ENCODE measurements at regions not wholly inside any gene's neighbourhood (a gene's known extent, or its start where the extent isn't known, plus 50 kb on each side); places are given as distances from the start of the nearest gene placed in this dataset.

DNA sequence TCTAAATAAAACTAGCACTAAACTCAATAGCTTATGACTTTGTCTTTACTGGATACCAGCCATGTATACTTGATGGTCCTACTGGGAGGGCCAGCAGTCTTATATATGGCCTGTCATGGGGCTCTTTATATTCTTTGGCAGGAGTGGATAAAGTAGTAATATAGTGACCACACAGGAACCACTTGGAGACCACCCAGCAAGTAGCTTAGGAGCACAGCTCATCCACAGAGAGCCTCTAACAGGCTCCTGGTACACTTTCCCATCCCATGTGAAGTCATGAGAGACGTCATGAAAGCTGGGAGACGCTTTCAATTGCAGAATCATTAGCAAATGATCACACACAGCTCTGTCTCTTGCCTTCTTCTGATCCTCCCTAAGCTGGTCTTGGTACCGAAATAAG, 360.9 kb upstream of the ACVR2A start:
- H3K9me3 ChIP-seq, result no peaks in the 10 kb centered on the region
- WGBS, result 78% methylated on average over 3 of the region's 3 CpGs
- H3K27me3 ChIP-seq, result no peaks in the 10 kb centered on the region
- no peak overlapping the region for H3K27ac ChIP-seq
- H3K36me3 ChIP-seq, result no peaks in the 10 kb centered on the region
- DNase-seq (ENCODE audit: low spot score in 2 of 2), result no peak
- no peaks in the 10 kb centered on the region for H3K4me1 ChIP-seq
- no peak overlapping the region for H3K4me3 ChIP-seq
- TF ChIP-seq EP300 (IDR thresholded peaks at IDR 0.05) (no peak), POLR2AphosphoS5 (IDR thresholded peaks at IDR 0.05) (no peak)
- TF ChIP-seq, protein P1, sequence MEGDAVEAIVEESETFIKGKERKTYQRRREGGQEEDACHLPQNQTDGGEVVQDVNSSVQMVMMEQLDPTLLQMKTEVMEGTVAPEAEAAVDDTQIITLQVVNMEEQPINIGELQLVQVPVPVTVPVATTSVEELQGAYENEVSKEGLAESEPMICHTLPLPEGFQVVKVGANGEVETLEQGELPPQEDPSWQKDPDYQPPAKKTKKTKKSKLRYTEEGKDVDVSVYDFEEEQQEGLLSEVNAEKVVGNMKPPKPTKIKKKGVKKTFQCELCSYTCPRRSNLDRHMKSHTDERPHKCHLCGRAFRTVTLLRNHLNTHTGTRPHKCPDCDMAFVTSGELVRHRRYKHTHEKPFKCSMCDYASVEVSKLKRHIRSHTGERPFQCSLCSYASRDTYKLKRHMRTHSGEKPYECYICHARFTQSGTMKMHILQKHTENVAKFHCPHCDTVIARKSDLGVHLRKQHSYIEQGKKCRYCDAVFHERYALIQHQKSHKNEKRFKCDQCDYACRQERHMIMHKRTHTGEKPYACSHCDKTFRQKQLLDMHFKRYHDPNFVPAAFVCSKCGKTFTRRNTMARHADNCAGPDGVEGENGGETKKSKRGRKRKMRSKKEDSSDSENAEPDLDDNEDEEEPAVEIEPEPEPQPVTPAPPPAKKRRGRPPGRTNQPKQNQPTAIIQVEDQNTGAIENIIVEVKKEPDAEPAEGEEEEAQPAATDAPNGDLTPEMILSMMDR (IDR thresholded peaks at IDR 0.05), result no peak

DNA sequence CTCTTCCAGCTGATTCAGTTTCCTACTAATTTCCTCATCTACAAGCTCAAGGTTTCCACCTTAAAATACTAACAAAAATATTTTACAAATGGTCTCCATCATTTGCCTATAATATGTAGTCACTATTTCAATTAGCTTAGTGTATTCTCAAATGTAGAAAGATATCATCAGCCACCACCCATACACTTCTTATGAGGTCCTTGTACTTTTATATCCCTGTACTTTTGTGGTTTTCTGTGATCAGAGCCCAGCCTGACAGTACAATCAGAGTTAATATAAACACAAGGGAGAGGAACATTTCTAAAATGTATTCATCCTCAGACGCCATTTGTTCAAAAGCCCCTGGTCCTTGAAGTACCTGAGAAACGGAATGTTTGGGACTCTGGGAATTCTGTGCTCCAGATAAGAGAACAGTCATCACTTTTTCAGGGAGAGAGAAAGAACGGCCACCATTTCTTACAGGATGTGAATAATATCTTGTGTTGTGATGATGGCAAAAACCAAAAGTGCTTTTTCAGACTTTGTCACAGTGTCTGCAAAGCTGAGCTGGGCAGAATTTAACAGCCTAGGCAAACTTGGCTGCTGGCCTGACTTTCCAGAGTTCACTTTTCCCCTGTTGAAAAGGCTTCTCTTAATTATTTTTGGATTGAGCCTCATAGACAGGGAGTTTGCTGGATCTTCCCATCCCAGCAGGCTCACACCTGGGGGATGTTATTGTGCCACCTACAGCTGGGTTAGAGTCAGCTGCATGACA, 361.7 kb upstream of the ACVR2A start:
- no peak for DNase-seq (ENCODE audit: low spot score in 2 of 2)
- no peaks in the 10 kb centered on the region for H3K9me3 ChIP-seq
- no peaks in the 10 kb centered on the region for H3K36me3 ChIP-seq
- TF ChIP-seq, protein P1 (IDR thresholded peaks at IDR 0.05), result no peak
- no peak for TF ChIP-seq POLR2AphosphoS5 (IDR thresholded peaks at IDR 0.05)
- TF ChIP-seq EP300 (IDR thresholded peaks at IDR 0.05), result no peak
- TF ChIP-seq POLR2A (IDR thresholded peaks at IDR 0.05), result no peak
- no peaks in the 10 kb centered on the region for H3K4me1 ChIP-seq
- 72% methylated on average over 3 of the region's 3 CpGs for WGBS
- H3K4me3 ChIP-seq, result no peak overlapping the region
- H3K27me3 ChIP-seq, result no peaks in the 10 kb centered on the region
- no peak overlapping the region for H3K27ac ChIP-seq

DNA sequence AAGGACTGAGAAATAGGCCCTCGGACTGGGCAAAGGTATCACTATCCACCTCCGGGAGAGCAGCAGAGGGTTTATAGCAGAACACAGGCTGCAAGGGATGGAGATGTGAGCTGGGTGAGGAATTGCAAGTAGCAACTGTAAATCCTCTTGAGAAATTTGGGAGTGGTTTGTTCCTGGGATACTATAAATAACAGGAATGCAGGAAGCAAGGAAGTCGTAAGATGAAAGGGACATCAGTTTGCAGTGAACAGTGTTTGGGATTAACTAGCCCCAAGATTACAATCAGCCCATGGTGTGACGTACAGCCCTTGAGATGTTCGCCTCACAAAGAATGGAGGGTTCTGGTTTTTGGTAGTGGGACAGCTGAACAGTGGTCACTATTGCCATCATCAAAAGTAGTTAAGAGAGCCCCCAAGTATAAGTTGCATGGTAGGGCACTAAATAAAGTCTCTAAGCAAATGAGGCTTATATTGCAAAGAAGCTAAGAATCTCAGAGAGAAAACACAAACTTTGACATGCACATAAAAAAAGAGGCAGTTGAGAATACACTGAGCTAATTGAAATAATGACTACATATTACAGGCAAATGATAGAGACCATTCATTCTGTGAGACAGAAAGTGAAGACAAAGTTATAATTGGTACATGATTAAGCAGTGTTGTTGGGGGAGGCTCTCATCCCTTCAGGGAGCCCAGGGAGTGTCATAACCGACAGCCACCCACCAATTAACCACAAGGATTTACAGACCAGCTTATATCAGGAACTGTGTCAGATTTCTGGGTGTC, 362.5 kb upstream of the ACVR2A start:
- no peaks in the 10 kb centered on the region for H3K4me1 ChIP-seq
- H3K9me3 ChIP-seq, result no peaks in the 10 kb centered on the region
- no peak overlapping the region for H3K4me3 ChIP-seq
- H3K36me3 ChIP-seq, result no peaks in the 10 kb centered on the region
- TF ChIP-seq POLR2AphosphoS5 (IDR thresholded peaks at IDR 0.05), result no peak
- TF ChIP-seq, protein P1 (IDR thresholded peaks at IDR 0.05), result no peak
- TF ChIP-seq POLR2A (IDR thresholded peaks at IDR 0.05), result no peak
- TF ChIP-seq EP300 (IDR thresholded peaks at IDR 0.05), result no peak
- no peaks in the 10 kb centered on the region for H3K27me3 ChIP-seq
- WGBS, result 66% methylated on average over 6 of the region's 6 CpGs
- no peak for DNase-seq (ENCODE audit: low spot score in 2 of 2)
- H3K27ac ChIP-seq, result no peak overlapping the region

DNA sequence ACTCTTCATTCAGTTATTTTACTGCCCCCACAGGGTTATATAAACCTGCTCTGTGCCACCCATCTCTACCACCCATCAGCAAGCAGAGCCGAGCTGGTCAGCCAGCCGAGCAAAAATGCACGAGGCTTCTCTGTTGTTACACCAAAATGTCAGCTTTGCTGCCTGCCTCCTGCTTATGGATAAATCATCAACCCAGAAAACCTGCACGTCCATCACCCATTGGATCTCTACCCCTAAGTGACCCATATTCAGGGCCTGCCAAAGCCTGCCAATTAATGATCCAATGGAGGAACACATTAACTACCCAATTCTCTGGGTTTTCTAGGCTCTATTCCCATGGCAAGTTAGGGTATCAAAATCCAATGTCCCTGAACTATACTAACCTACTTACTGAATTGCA, 365.5 kb upstream of the ACVR2A start:
- no peak for TF ChIP-seq EP300 (IDR thresholded peaks at IDR 0.05)
- TF ChIP-seq POLR2AphosphoS5 (IDR thresholded peaks at IDR 0.05), result no peak
- TF ChIP-seq, protein P1 (IDR thresholded peaks at IDR 0.05), result no peak
- no peak for TF ChIP-seq POLR2A (IDR thresholded peaks at IDR 0.05)
- Histone ChIP-seq H3K9me3 (no peaks in the 10 kb centered on the region), H3K27ac (no peak overlapping the region), H3K4me1 (no peaks in the 10 kb centered on the region), H3K4me3 (no peak overlapping the region), H3K36me3 (no peaks in the 10 kb centered on the region), H3K27me3 (no peaks in the 10 kb centered on the region)
- WGBS, result 86% methylated on average over 4 of the region's 4 CpGs
- no peak for DNase-seq (ENCODE audit: low spot score in 2 of 2)

DNA sequence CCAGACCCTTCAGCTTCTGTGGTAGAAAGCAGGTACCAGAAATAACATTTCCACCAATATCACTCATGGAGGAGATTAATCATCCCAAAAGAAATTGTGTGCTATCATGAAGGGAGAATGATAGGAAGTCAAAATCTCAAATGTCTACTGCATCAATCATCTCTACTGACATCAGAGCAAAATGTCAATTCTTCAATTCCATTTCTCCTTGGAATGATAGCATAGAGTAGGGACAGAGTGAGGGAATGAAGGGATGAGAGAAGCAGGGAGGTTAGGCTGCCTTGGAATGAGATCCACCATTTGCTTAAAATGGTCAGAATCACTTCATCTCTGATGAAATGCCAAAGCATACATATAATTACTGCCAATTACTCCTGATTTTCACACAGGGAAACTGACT, 371.8 kb upstream of the ACVR2A start:
- no peak for DNase-seq (ENCODE audit: low spot score in 2 of 2)
- Histone ChIP-seq H3K4me3 (no peak overlapping the region), H3K36me3 (no peaks in the 10 kb centered on the region)

More for the DNA sequence above, 371.8 kb upstream of the ACVR2A start:
- H3K4me1 ChIP-seq, result no peaks in the 10 kb centered on the region
- no peak for TF ChIP-seq POLR2AphosphoS5 (IDR thresholded peaks at IDR 0.05)
- TF ChIP-seq EP300 (IDR thresholded peaks at IDR 0.05), result no peak
- TF ChIP-seq, protein P1 (IDR thresholded peaks at IDR 0.05), result no peak
- no peak for TF ChIP-seq POLR2A (IDR thresholded peaks at IDR 0.05)
- no peaks in the 10 kb centered on the region for H3K27me3 ChIP-seq
- H3K9me3 ChIP-seq, result no peaks in the 10 kb centered on the region
- H3K27ac ChIP-seq, result no peak overlapping the region

All from suprapubic skin (tissue), 4 donors.